Psoas muscle (tissue), 7 donors: ENCODE measurements at regions not wholly inside any gene's neighbourhood (a gene's known extent, or its start where the extent isn't known, plus 50 kb on each side); places are given as distances from the start of the nearest gene placed in this dataset.
A peak's percentile ranks its signal among the peaks of the same experiment; 100 is the strongest.

Source experiments
- ATAC-seq, 4 donors: fragments of 200-7000 bp; cut with Tn5 transposase; one replicate each; pipeline ENCODE4 v1.9.1; 2020; ENCODE audit warnings: moderate library complexity in 3 of 4, mild to moderate bottlenecking in 2 of 4
- DNase-seq, 2 donors: peaks; one replicate each; pipeline ENCODE4 v3.0.0-alpha.2; 2020
- H3K27ac ChIP-seq: fragments of 200-600 bp; one replicate; pipeline ENCODE4 v1.8.0; 2022
- H3K27me3 ChIP-seq, 3 donors: fragments of 200-600 bp in 1 of 3; one replicate each; pipeline versions ENCODE4 v1.6.1 to v1.8.0; 2013 to 2022; ENCODE audit warnings: low read length in 2 of 3, mild to moderate bottlenecking in 2 of 3, moderate library complexity in 1 of 3; ENCODE audit not compliant: insufficient read depth in 3 of 3
- H3K36me3 ChIP-seq, 2 donors: fragments of 200-600 bp in 1 of 2; one replicate each; pipeline versions ENCODE4 v1.6.1 to v1.8.0; 2013 to 2022; ENCODE audit warnings: low read depth in 1 of 2, mild to moderate bottlenecking in 1 of 2, moderate library complexity in 1 of 2; ENCODE audit not compliant: insufficient read depth in 1 of 2
- H3K4me1 ChIP-seq: fragments of 200-600 bp; one replicate; pipeline ENCODE4 v1.8.0; 2022
- H3K4me3 ChIP-seq: fragments of 200-600 bp; one replicate; pipeline ENCODE4 v1.8.0; 2022; ENCODE audit warnings: mild to moderate bottlenecking
- H3K9me3 ChIP-seq: fragments of 200-600 bp; one replicate; pipeline ENCODE4 v1.8.0; 2022
- CTCF ChIP-seq: fragments of 200-600 bp; IDR thresholded peaks from one replicate; pipeline ENCODE4 v1.8.0; 2022; ENCODE audit warnings: antibody characterized with exemption
- WGBS, 3 donors: extraction: QIAGEN DNeasy Blood & Tissue Kit; methylation state at CpG; one replicate each; pipeline versions ENCODE4 v1.1.6 to v1.1.7; 2013; 5-methylcytosine and 5-hydroxymethylcytosine counted together
- intact Hi-C, 2 donors: fragments of 100-400 bp; cut with DNase I; formaldehyde crosslinking; loops; one replicate each; pipeline versions ENCODE4 v1.11.0 to v1.14.2; 2022
- donor health status: healthy with polysubstance abuse.
- donor health status: DM: no; HTN: no; CAD: no; lungs with moderate emphysema.
- donor health status: Bipolar disorder and iron deficiency.
- donor health status: healthy.
- donor health status: DM: yes; HTN: yes; CAD: no.
- donor health status: DM: no; HTN: no; CAD: no.
- donor health status: DM: yes; HTN: yes; CAD: no.

- no peak for TF ChIP-seq CTCF
- no peak for DNase-seq
- ATAC-seq = no peak
- WGBS, 3 donors = 74 to 80% (median 76%) methylated on average over 3 of the region's 3 CpGs
- Histone ChIP-seq H3K36me3 (no peaks in the 10 kb centered on the region), H3K4me1 (no peaks in the 10 kb centered on the region), H3K9me3 (no peaks in the 10 kb centered on the region), H3K27ac (no peak overlapping the region), H3K4me3 (no peak overlapping the region), H3K27me3 (no peaks in the 10 kb centered on the region)
- intact Hi-C loops = no loop called here
Observed at GRCh38 chr18:54740136-54740846, 88.0 kb upstream of the RAB27B start.

- no peaks in the 10 kb centered on the region for H3K4me1 ChIP-seq
- 71 to 78% (median 73%) methylated on average over 4 of the region's 4 CpGs for WGBS, 3 donors
- DNase-seq = no peak
- no peak overlapping the region for H3K4me3 ChIP-seq
- no peaks in the 10 kb centered on the region for H3K27me3 ChIP-seq
- no peak for ATAC-seq
- no peak overlapping the region for H3K27ac ChIP-seq
- no peaks in the 10 kb centered on the region for H3K9me3 ChIP-seq
- H3K36me3 ChIP-seq = no peaks in the 10 kb centered on the region
- TF ChIP-seq CTCF = no peak
- intact Hi-C loops = no loop called here
Observed at GRCh38 chr18:54742120-54742519, 86.2 kb upstream of the RAB27B start.

GRCh38 chr18:54742659-54743604, 85.3 kb upstream of the RAB27B start:
- 64 to 71% (median 65%) methylated on average over 2 of the region's 2 CpGs for WGBS, 3 donors
- TF ChIP-seq CTCF = no peak
- intact Hi-C loops = no loop called here
- peak in 1 of 2 donors; percentile 24 for DNase-seq
- no peaks in the 10 kb centered on the region for H3K4me1 ChIP-seq
- no peaks in the 10 kb centered on the region for H3K27me3 ChIP-seq
- H3K27ac ChIP-seq = no peak overlapping the region
- no peaks in the 10 kb centered on the region for H3K9me3 ChIP-seq
- peak in 2 of 4 donors; percentile 23 for ATAC-seq
- no peaks in the 10 kb centered on the region for H3K36me3 ChIP-seq
- no peak overlapping the region for H3K4me3 ChIP-seq

GRCh38 chr18:54743605-54743995, 84.7 kb upstream of the RAB27B start:
- Histone ChIP-seq H3K9me3 (no peaks in the 10 kb centered on the region), H3K27me3 (no peaks in the 10 kb centered on the region), H3K4me1 (no peaks in the 10 kb centered on the region), H3K4me3 (no peak overlapping the region), H3K36me3 (no peaks in the 10 kb centered on the region), H3K27ac (no peak overlapping the region)
- DNase-seq (no peak), ATAC-seq (no peak)
- intact Hi-C loops = no loop called here
- WGBS, 3 donors = 84 to 90% (median 87%) methylated on average over 4 of the region's 4 CpGs
- TF ChIP-seq CTCF = no peak
